ENCODE measurements at regions not wholly inside any gene's neighbourhood (a gene's known extent, or its start where the extent isn't known, plus 50 kb on each side); places are given as distances from the start of the nearest gene placed in this dataset.

DNA sequence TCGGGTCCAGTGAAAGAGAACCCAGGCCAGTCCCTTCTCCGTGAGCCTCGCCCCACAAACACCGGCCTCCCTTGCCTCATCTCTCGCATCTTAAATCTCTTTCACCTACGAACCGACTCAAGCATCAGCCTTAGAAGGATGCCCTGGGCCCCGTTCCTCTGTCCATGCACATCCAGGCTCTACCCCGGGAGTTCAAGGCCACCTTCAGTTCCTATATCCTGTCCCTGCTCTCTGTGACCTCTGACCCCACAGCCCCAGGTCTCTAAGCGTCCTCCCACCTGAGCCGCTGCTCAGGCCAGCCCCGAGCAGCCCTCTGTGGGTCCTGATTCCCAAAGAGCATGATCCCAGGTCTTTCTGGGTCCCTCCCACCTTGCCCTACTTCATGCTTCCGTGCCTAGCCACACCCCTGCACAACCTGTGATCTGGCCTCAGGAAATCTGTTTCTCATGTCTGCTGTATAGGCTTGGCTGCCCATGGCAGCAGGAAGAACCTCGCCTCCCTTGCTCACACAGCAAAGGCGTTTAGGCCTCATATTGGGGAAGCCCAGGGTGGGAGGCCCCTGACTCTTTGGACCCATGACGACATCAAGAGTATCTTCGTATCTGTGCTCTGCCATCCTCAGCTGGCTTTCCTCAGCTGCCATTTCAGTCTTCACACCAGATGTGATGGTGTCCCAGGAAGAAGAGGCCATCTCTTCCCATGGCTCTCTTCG lies 77.5 kb upstream of the SEPTIN5 start:
- TF ChIP-seq POLR2A (IDR thresholded peaks at IDR 0.05), result no peak
- TF ChIP-seq, protein P1, sequence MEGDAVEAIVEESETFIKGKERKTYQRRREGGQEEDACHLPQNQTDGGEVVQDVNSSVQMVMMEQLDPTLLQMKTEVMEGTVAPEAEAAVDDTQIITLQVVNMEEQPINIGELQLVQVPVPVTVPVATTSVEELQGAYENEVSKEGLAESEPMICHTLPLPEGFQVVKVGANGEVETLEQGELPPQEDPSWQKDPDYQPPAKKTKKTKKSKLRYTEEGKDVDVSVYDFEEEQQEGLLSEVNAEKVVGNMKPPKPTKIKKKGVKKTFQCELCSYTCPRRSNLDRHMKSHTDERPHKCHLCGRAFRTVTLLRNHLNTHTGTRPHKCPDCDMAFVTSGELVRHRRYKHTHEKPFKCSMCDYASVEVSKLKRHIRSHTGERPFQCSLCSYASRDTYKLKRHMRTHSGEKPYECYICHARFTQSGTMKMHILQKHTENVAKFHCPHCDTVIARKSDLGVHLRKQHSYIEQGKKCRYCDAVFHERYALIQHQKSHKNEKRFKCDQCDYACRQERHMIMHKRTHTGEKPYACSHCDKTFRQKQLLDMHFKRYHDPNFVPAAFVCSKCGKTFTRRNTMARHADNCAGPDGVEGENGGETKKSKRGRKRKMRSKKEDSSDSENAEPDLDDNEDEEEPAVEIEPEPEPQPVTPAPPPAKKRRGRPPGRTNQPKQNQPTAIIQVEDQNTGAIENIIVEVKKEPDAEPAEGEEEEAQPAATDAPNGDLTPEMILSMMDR (IDR thresholded peaks at IDR 0.05), result no peak

Data from Peyer's patch (tissue), 4 donors.